IPS-NIHi7 (cell line): ENCODE measurements at regions not wholly inside any gene's neighbourhood (a gene's known extent, or its start where the extent isn't known, plus 50 kb on each side); places are given as distances from the start of the nearest gene placed in this dataset.
"Not testable (repeated sequence)": the region's sequence is repeated elsewhere in the genome, so short reads cannot be mapped to it uniquely, and the experiment has no call there.

ENCODE experiments used
- DNase-seq: peaks from one replicate; pipeline ENCODE4 v3.0.0; 2012; ENCODE audit warnings: mixed read lengths; ENCODE audit errors: extremely low spot score

GRCh38 chr6:140773276-140773675 is 1359.4 kb upstream of the GJE1 start:
- DNase-seq = no peak

- no peak for DNase-seq
Observed at GRCh38 chr6:140772576-140772975, 1360.1 kb upstream of the GJE1 start.

- no peak for DNase-seq
Observed at GRCh38 chr6:140768133-140768532, 1364.6 kb upstream of the GJE1 start.

DNA sequence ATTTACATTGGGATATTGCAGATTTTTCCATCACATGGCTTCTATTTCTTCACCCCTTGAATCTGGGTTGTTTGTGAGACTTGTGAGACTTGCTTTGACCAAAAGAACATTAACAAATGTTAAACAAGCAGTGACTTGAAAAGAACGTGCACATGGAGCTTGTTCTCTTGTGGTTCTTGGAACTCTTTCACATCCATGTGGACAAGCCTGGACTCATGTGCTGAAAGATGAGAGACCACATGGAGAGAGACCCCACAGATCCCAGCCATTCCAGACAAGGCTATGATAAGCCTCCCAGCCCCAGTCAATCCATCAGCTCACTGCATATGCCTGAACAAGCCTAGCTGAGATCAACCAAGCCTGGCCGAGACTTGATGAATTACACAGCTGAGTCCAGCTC is 1365.7 kb upstream of the GJE1 start:
- DNase-seq = no peak

GRCh38 chr6:140758169-140758877 is 1374.4 kb upstream of the GJE1 start:
- no peak for DNase-seq

DNA sequence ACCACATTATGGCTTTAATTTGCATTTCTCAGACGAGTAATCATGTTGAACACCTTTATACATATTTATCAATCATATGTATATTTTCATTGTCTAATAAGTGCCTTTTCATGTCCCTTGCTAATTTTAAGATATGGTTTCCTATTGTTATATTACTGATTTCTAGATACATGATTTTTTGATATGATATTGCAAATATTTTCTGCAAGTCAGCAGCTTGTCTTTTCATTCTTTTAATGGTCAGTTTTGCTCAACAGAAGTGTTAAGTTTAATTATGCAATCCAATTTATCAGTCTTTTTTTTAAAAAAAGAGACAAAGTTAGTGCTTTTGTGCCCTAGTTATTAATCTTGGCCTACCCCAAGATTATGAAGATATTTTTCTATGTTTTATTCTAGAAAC is 1377.8 kb upstream of the CITED2 start:
- DNase-seq = no peak

- DNase-seq = no peak
Observed at GRCh38 chr6:140747114-140747513, 1372.7 kb upstream of the CITED2 start.

DNA sequence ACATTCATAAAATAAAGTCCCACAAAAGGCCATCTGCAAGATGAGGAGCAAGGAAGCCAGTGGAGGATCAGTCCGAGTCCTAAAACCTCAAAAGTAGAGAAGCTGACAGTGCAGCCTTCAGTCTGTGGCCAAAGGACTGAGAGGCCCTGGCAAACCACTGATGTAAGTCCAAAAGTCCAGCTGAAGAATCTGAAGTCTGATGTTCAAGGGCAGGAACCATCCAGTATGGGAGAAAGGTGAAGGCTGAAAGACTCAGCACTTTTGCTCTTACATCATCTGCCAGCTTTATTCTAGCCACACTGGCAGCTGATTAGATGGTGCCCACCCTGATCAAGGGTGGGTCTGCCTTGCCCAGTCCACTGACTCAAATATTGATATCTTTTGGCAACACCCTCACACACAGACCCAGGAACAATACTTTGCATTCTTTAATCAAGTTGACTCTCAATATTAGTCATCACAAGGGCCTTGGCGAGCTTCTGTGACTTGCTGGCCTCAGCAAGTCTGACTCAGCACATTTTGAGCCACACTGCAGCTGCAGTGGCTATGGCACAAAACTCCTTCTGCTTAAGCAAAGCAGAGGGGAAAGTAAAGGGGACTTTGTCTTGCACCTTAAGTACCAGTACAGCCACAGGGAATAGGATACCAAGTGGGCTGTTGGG is 1370.3 kb upstream of the CITED2 start:
- DNase-seq = no peak

GRCh38 chr6:140736231-140736630 is 1361.8 kb upstream of the CITED2 start:
- DNase-seq = no peak

- no peak for DNase-seq
Observed at GRCh38 chr6:140732991-140733390, 1358.5 kb upstream of the CITED2 start.

- DNase-seq = no peak
Observed at GRCh38 chr6:140732155-140732554, 1357.7 kb upstream of the CITED2 start.

DNA sequence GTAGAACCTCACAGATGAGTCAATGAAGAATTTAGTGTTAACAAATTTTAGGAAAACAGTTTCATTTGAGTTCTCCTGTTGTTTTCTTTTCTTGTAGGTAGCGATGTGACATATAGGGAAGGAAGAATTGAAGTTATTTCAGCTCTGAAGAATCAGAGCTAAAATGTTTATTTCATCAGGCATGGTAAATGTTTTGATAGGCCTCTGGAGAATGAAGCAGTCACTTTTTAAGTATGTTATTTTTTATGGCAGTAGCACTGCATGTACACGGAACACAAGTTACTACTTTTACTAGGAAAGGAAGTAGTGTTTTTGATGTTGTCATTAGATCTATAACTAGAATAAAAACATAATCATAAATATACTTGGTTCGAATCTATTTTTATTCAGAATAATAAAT is 1357.3 kb upstream of the CITED2 start:
- DNase-seq = no peak

DNA sequence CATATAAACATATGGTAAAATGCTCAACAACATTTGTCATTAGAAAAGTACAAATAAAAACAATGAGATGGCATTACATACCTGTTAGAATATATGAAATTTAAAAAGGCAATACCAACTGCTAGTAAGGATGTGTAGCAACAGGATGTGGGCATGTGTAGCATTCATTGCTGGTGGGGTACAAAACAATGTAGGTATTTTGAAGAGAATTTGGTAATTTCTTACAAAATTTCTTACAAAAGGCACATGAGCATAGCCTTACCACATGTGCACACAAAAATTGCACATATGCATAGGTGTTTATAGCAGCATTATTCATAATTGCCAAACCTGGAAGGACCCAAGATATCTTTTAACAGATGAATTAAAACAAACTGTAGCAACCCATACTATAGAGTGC is 1355.1 kb upstream of the CITED2 start:
- no peak for DNase-seq

DNA sequence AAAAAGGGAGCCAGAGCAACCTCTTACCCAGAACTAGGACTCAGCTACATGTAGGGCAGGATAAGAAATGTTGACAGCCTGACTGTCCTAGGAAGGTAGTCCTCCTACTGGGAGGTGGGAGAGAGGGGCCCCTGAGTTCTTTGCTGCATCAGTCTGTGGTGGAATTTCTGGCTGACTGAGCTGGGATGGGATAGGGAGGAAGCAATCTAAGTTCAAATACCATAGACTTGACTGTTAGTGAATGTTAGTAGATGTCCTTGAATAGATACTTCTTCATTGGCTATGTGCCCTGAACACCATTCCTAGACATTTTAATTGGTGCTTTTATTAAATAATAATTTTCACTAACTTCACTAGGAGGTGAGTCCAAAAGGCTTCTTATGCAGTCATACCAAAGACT is 1343.6 kb upstream of the CITED2 start:
- no peak for DNase-seq

GRCh38 chr6:140713495-140713894 is 1339.0 kb upstream of the CITED2 start:
- DNase-seq = no peak

- DNase-seq = no peak
Observed at GRCh38 chr6:140711019-140711613, 1336.7 kb upstream of the CITED2 start.

DNA sequence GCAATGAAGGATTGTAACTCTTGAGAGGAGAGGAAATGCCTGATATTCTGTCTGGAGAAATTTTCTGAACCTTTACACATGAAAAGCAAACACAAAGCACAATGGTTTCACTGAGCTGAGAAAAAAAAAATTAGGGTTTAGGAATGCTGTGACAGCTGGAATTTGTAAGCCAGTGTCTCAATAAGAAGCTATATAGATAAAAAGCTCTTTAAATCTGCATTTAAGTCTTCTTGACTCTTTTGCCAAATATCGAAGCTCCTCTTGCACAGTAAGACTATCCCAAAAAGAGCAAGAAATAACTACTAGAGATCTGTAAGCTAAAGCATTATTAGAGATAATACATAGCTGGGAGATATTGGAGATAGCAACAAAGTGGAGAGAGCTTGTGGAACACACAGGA is 1334.0 kb upstream of the CITED2 start:
- no peak for DNase-seq

- DNase-seq = not testable (repeated sequence)
Observed at GRCh38 chr6:140704008-140704407, 1329.6 kb upstream of the CITED2 start.

DNA sequence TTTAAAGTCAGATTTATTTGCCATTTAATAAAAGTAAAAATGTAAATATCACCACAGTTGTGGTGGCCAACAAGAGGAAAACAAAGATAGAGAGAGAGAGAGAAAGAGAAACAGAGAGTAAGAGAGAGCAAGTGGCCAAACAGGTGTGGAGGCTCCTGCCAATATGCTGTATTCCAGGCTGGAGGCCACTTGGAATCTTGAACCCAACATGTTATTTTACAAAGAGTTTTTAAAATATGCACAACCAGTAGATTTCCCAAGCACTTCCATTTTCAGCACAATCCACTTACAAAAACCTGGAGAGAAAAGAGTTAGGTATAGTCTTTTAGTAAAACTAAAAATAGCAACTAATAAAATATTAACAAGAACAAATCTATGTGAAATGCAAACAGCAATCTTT is 1323.1 kb upstream of the CITED2 start:
- DNase-seq = no peak

GRCh38 chr6:140684776-140685550 is 1310.5 kb upstream of the CITED2 start:
- no peak for DNase-seq

- no peak for DNase-seq
Observed at GRCh38 chr6:140677781-140678528, 1303.5 kb upstream of the CITED2 start.

DNA sequence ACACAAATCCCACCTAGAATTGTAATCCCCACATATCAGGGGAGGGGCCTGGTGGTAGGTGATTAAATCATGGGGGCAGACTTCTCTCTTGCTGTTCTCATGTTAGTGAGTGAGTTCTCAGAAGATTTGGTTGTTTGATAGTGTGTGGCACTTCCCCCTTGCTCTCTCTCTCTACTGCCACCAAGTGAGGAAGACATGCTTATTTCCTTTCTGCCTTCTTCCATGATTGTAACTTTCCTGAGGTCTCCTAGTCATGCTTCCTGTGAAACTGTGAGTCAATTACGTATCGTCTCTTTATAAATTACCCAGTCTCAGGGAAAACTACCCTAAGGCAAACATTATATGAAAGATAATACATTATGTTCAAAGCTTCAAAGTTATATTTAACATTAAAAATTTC is 1297.5 kb upstream of the CITED2 start:
- DNase-seq = no peak
